ENCODE measurements at regions not wholly inside any gene's neighbourhood (a gene's known extent, or its start where the extent isn't known, plus 50 kb on each side); places are given as distances from the start of the nearest gene placed in this dataset.
"Not testable (repeated sequence)": the region's sequence is repeated elsewhere in the genome, so short reads cannot be mapped to it uniquely, and the experiment has no call there.

- intact Hi-C loops (cut with DNase I): no loop called here
- no peak for DNase-seq
These were observed 485.8 kb downstream of the STK39 start for GRCh38 chr2:167761465-167762136.

DNA sequence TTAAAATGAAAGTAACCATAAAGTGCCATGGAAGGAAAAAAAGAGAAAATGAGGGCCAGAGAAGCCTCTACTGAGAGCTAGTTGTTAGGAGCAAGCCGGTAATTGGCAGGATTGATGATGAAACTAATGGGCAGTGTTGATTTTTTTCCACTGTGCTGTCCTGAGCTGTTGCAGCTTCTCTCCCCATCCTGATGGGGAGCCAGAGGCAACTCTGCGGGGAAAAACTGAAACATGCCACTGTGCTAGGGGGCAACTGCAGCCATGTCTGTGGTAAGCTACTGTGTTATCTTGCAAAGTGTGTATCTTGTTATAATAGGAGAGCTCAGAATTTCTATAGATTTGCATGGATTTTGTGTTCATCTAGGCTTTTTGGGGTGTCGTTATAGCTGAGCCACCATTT lies 487.9 kb downstream of the STK39 start:
- intact Hi-C loops (cut with DNase I): no loop called here
- no peak for DNase-seq

GRCh38 chr2:167758292-167758691 lies 489.1 kb downstream of the STK39 start:
- intact Hi-C loops (cut with DNase I): no loop called here
- DNase-seq: no peak

- DNase-seq: no peak
- intact Hi-C loops (cut with DNase I): no loop called here
These were observed 490.9 kb downstream of the STK39 start for GRCh38 chr2:167756446-167756845.

DNA sequence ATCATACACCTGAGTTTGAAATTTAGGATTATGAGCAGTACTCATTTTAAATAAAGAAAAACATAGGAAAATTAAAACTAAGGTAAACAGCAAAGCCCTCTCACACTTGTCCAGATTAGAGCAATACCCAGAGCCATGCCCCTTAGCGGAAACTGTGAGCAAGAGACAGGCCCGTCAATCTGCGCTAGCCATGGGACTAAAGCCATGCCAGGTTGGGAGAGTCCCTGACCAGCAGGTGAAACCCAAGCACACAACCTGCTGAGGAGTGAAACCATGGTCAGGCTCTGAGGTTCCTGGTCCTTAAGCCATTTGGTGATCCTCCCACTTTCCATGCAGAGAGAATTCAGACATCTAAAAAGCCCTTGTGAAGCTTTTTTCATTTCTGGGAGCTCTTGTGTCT lies 494.3 kb downstream of the STK39 start:
- intact Hi-C loops (cut with DNase I): no loop called here
- DNase-seq: no peak

DNA sequence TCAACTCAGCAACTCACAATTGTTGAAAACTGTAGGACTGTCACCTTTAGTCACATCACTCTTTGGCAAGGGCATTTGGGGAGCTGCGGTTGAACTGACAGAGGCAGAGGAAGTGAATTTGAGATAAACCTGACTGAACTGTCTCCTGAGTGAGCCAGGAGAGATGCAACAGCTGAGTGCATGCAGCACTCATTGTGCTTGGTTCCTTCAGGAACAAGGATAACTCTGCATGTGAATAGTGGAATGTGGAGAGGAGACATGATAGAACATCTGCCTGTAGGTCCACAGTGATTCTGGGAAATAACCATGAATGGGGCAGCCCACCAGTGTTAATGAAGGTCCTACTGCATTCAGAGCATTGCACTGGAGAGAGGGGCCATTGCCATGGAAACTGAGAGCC lies 494.7 kb downstream of the STK39 start:
- intact Hi-C loops (cut with DNase I): no loop called here
- no peak for DNase-seq

GRCh38 chr2:167750675-167751074 lies 496.7 kb downstream of the STK39 start:
- intact Hi-C loops (cut with DNase I): no loop called here
- no peak for DNase-seq

DNA sequence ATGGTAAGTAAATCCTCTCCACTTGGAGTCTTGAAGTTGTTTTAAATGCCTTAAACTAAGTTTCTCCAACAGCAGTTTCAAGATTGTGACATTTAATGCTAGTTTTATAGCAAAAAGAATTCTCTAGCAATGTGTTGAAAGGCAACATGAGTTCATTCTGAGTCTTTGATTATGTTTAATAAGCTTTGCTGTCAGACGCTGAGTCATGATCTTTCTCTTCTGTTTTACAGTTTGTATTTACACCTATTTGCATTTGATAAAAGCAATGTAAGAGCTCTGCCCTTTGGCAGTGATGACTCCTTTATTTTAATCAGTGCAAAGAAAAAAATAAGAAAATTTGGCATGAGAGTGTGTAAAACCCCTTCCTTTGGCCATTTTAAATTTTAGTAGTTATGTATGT lies 497.7 kb downstream of the STK39 start:
- DNase-seq: no peak
- intact Hi-C loops (cut with DNase I): no loop called here

GRCh38 chr2:167749016-167749415 lies 498.4 kb downstream of the STK39 start:
- intact Hi-C loops (cut with DNase I): no loop called here
- no peak for DNase-seq

DNA sequence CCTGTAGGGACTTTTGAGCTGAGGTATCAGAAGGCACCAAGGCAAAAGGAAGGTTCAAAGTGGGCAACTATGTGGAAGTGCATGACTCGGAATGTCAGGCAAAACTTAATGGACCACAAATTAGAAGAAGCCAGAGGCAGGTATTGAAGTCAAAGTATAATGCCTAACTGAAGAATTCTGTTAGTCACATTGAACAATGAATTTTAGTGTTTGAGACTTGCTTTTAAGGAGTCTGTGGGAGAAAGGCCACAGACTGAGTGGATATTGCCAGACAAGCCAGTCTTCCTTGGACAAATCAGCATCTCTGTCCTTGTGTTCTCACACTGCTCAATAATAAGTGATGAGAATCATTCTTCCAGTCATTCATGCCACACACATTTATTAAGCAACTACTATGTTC lies 498.9 kb downstream of the STK39 start:
- no peak for DNase-seq
- intact Hi-C loops (cut with DNase I): no loop called here

- no peak for DNase-seq
- intact Hi-C loops (cut with DNase I): no loop called here
These were observed 501.7 kb downstream of the STK39 start for GRCh38 chr2:167745667-167746066.

DNA sequence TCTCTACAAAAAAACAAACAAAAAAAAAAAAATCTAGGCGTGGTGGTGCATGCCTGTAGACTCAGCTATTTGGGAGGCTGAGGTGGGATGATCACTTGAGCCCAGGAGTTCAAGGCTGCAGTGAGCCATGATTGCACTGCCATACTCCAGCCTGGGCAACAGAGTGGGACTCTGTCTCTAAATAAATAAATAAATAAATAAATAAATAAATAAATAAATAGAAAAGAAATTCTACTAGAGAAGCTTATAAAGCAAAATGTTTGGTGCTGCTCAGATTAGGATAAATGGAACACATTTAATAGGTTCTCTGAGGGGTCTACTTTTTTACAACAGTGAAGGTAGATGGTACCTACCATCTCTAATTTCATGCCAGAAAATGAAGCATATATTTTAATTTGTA lies 507.5 kb downstream of the STK39 start:
- intact Hi-C loops (cut with DNase I); DNase-seq: not testable (repeated sequence)

- intact Hi-C loops (cut with DNase I): no loop called here
- DNase-seq: no peak
These were observed 513.6 kb downstream of the STK39 start for GRCh38 chr2:167733747-167734146.

DNA sequence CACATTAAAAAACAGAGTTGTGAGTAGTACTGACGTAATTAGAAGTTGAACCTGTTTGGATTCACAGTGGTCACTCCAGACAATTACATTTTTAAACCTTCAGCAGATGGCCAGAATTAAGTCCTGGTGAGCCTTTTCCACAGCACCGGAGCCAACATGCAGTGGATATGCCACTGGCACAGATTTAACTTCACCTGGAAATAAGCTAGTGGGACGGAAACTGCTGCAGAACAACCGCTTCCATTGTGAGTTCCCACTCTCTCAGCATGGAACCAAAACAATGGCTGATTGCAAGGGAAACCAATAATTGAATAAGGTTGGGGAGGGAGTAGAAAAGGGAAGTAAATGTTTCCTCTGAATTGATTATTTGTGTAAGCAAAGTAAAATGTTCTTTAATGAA lies 515.1 kb downstream of the STK39 start:
- intact Hi-C loops (cut with DNase I): no loop called here
- DNase-seq: no peak

- DNase-seq: peak in 12 of 42 donors; percentile 6 to 50 (median 22)
- intact Hi-C loops (cut with DNase I): no loop called here
These were observed 517.5 kb downstream of the STK39 start for GRCh38 chr2:167729911-167730310.

DNA sequence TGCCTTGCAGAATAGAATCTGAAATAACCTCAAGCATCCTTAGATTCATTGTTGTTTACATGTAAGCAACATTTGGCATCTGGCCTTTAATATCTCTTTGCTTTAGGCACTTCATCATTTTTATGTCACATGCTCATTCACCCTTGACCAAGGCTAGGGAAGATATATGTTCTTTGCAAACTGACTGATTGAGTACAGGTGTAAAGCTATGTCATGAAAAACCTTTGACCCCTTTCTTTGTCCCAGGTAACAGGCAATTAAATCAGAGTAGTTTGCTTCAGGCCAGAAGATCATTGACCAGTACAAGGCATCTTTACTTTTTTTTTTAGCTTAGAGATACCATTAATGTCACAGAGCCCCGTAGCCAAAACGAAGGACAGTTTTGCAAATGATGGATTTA lies 520.6 kb downstream of the STK39 start:
- intact Hi-C loops (cut with DNase I): no loop called here

DNA sequence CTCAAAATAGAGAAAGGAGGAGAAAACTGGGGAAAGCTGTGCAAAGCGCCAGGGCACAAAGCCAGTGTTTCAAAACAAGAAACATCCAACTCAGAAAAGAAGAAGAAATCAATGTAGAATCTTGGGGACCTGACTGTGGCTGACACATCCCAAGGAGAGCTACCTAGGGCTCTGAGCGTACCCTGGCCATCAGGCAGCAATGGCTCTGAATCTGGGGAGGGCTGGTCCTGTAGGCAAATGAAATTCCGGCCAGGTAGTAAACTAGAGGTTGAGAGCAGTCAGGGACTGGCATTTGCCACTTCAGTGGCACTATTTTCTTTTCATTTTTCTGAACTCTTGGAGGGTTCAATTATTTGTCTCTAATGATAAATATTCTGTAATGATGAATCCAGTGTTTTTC lies 525.8 kb downstream of the STK39 start:
- intact Hi-C loops (cut with DNase I): no loop called here
- DNase-seq: no peak

More for the DNA sequence above, 520.6 kb downstream of the STK39 start:
- no peak for DNase-seq

GRCh38 chr2:167719410-167719809 lies 528.0 kb downstream of the STK39 start:
- intact Hi-C loops (cut with DNase I): no loop called here

DNA sequence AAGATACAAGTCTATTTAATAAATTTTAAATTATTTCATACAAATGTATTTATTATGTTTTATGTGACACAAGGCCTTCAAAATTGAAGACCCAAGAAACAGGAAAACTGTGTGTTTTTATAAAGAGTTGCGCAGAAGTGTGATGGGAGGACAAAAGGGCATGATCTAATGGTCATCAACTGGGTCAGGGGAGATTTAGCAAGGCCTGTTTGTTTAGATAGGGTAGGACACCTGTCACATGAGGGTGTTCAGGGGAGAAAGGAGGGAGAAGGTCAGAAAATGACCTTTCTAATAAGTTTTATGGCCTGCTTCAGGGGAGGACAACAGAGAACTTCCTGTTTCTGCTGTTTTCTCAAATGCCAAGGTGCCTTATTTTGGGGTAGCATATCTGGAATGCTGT lies 528.8 kb downstream of the STK39 start:
- no peak for DNase-seq

More at GRCh38 chr2:167719410-167719809, 528.0 kb downstream of the STK39 start:
- DNase-seq: no peak

GRCh38 chr2:167715932-167716331 lies 531.5 kb downstream of the STK39 start:
- no peak for DNase-seq

More for the DNA sequence above, 528.8 kb downstream of the STK39 start:
- intact Hi-C loops (cut with DNase I): no loop called here

DNA sequence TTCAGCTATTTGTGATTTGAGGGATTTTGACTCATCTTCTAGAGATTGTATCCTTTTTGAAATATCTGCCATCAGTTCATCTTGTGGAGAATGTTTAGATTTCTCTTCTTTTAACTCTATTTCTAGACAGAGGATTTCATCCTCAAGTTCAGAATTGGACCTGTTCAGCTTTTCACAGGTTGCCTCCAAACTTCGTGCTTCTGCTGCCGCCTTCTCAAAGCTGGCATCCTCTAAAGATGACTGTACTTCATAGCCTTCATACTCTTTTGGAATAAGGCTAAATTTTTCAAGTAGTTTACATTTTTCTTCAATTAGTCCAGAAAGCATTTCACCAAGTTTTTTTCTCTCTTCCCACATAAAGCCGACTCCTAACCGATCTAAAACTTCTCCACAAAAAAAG lies 531.9 kb downstream of the STK39 start:
- DNase-seq; intact Hi-C loops (cut with DNase I): not testable (repeated sequence)

More at GRCh38 chr2:167715932-167716331, 531.5 kb downstream of the STK39 start:
- intact Hi-C loops (cut with DNase I): no loop called here

- intact Hi-C loops (cut with DNase I): no loop called here
- DNase-seq: no peak
These were observed 535.1 kb downstream of the STK39 start for GRCh38 chr2:167712275-167712674.
